GM18505 (cell line): ENCODE measurements at regions not wholly inside any gene's neighbourhood (a gene's known extent, or its start where the extent isn't known, plus 50 kb on each side); places are given as distances from the start of the nearest gene placed in this dataset.

Experiments used
- ATAC-seq: cut with Tn5 transposase; IDR thresholded peaks from one replicate; pipeline ENCODE4 v1.9.1; 2021; ENCODE audit not compliant: unreplicated experiment
- POLR2A ChIP-seq: IDR thresholded peaks from 4 replicates; pipeline ENCODE4 v1.6.1; 2011; ENCODE audit warnings: borderline replicate concordance; ENCODE audit not compliant: insufficient read depth, insufficient read length; ENCODE audit errors: extremely low read depth

DNA sequence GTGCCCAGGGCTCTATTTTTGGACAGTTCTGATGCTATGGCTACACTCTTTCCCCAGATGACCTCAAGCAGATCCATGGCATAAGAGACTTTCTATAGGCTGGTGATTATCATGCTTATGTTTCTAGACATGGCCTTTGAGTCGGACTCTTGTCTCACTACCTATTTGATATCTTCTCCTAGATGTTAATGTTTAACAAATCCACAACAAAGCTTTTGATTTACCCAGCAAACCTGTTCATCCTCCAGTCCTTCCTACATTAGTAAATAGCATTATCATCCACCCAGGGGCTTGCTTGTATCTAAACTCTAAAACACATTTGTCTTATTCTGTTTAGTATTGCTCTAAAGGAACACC lies 188.7 kb downstream of the CSNK2A3 start:
- TF ChIP-seq POLR2A: no peak

DNA sequence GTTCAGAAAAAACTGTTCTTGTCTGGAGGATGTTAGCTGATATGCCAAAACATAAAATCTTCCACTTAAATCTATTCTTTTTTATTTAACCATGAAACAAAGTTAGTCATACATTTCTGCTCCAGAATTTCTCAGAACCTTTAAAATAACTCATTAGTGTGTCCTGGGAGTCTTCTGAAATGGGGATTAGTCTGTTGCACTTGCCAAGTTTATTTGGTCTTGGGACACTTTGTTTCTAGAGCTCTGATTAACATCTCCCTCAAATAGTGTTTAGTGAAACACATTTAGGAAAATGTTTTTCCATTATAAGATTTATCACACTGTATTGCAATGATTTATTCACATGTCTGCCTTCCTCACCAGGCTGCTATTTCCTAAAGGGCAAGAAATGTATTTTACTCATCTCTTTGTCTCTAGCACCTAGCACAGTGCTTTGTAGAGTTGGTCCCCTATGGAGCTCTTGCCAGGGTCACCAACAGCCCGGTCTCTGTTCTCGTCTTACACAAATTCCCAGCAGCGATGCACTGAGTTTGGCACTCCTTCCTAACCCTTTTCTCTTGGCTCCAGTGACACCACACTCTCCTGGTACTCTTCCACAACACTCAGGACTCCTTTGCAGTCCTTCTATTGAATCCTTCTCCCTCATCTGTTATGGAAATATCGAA lies 189.2 kb downstream of the CSNK2A3 start:
- ATAC-seq: no peak
- TF ChIP-seq POLR2A: no peak

More for the DNA sequence above, 188.7 kb downstream of the CSNK2A3 start:
- no peak for ATAC-seq

DNA sequence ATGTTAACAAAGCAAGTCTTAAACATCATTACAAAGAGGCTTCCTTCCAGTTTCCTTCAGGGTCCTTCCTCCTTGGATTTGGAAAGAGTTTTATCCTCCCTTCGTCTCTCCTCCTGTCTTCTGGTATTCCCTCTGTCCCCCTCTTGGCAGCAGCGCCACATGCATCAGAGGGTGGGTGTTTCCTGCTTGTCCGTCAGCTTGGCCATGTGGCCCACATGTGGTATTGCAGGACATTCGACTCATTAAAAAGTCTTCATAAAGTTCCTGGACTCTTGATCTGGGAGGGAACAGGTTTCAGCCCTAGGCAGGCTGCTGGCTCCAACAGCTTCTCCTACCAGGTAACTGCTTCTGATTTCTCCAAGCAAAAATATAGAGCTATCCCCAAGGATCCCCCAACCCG lies 189.8 kb downstream of the CSNK2A3 start:
- no peak for ATAC-seq
- TF ChIP-seq POLR2A: no peak

DNA sequence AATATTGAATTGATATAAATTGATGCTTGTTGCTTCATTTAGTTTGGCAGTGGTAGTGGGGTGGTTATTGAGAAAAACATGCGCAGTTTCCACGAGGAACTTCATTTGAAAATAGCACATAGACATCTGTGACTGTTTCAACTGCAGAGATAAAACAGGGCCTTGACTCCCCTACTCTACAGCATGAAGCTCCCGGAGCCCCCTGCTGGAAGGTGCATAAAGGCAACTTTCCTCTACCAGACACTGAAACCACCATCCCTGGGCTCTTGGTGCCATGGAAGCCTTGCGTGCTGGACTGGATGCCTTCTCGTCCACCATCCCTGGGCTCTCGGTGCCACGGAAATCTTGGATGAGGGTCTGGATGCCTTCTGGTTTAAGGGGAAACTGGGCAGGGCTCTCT lies 195.9 kb downstream of the CSNK2A3 start:
- ATAC-seq: no peak
- no peak for TF ChIP-seq POLR2A

DNA sequence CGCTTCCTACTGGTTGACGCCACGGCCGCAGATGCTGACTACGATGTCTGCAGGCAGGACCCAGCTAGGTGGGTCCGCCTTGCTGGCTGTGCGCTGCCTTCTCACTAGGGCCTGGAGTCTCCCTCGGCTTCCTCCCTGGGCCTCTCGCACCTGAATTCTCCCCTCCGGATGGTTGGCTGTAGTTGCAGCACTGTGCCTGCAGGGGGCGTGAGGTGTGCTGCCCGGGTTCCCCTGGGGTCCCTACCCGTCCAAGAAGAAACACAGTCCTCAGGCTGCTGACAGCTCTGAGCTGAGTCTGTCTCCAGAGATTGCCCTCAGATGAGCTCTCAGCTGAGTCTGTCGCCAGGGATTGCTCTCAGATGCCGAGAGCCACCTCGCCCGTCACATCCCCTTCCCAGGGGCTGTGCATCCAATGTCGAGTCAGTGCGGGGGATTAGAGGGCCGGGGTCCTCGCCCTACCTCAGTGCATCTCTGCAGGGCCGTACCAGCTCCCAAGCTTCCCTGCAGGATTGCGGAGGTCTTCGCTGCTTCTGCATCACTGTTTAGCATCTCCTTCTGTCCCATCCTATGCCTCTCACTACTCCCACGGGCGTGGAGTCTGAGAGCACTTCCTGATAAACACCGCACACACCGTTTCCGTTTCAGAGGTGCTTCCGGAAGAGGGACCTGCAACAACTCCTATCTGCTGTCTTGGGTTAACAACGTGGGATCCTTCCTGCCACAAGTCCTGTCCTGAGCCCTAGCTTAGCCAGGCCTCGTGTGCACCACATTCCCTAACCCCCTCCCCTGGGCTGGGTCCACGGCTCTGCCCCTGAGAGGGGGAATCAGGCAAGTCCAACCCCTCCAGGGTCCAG lies 196.9 kb downstream of the CSNK2A3 start:
- TF ChIP-seq POLR2A: no peak
- ATAC-seq: no peak

DNA sequence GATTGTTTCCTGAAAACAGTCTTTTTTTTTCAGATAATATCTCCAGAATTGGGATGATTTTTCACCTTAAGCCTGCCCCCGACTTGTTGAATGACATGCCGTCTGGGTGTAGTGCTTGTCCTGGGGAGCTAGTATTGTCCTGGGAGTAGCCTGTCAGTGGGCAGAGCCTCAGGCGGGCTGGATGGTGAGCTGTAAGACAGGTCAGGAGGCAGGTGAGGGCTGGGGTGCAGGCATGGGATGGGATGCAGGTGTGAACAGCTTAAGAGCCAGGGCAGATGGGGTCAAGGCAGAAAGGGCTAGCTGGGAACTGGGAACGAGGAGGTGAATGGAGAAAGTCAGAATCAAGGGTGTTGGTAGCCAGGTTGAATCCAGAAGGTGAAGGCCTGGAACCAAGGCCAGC lies 200.2 kb downstream of the CSNK2A3 start:
- no peak for TF ChIP-seq POLR2A
- no peak for ATAC-seq

DNA sequence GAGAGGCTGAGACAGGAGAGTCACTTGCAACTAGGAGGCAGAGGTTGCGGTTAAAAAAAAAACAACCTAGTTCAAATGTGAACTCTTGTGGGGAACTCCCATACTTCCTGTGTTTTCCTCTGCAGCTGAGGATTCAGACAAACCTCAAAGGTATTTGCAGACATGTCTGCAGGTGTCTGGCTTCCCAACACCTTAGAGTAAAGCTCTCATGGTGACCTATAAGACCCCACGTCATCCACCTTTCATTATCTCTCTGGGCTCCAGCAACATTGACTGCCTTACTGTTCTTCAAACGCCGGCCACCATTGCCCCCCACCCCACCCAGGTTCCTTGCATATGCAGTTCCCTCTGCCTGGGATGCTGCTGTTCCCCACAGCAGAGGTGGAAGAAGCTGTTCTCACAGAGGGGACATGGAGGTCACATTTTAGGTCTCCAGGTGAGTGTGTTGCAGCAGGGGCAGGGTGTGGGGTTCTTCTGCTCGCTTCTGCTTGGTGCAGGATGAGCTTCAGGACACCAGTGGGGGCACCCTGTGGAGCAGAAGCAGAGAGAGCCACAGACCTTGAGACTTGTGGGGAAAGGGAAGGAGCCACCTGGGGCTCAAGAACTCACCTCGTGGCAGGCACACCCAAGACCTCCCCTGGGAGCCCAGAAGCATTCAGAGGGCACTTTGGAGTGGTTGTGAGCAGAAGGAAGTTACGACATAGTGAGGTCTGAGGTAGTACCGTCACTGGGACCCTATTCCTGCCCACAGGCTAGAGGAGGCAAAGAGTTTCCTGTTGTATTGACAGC lies 203.2 kb downstream of the CSNK2A3 start:
- no peak for ATAC-seq
- no peak for TF ChIP-seq POLR2A

DNA sequence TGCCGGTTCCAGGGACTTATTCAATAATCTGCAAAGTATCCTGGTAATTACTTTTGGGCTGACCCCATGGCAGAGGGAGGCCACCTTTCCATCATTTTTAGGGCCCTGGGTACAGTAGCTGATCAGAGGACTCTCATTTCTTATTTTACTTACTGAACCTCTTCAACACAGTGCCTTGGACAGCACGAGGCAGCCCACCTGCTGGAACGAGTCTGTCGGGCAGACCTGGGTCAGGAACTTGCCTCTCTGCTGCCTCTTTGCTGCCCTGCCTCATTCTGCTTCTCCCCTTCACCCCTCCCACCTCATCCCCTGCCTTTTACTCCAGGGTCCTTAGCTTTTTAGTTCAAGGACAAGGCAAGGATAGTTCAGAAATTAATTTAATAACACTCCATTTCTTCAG lies 204.5 kb downstream of the CSNK2A3 start:
- no peak for TF ChIP-seq POLR2A
- no peak for ATAC-seq

DNA sequence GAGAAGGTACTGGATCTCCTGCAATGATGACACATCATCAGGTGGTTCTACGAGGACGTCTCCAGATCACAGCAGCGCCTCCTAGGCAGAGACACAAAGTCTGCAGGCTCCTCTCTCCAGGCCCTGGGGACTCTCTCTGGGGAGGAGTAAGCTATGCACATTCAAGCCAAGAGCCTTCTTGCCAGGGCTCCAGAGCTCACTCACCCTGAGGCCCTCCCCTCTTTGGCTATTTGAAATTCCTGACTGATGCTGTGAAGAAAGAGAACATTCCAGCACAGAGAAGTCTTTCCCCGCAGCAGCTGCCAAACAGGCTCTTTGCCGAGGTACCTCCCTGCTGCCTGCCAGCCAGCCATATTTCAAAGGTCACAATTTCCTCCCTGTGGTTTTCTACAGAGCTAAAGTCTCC lies 204.9 kb downstream of the CSNK2A3 start:
- no peak for ATAC-seq
- TF ChIP-seq POLR2A: no peak

DNA sequence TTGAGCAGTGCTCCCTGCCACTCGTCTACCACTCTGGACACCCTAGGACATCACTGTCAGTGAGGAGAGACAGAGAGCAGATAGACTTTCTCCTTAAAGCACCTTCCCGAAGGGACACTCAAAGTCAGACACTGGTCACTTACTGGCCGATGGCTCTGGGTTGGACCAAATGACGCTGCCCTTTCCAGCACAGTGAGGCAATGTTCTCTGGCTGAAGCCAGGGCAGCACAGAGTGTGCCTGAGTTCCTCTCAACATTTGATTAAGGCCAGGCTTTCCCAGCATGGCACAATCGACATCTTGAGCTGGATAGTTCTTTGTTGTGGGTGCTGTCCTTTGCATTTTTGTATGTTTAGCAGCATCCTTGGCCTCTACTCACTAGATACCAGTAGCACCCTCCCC lies 206.2 kb downstream of the CSNK2A3 start:
- ATAC-seq: no peak

DNA sequence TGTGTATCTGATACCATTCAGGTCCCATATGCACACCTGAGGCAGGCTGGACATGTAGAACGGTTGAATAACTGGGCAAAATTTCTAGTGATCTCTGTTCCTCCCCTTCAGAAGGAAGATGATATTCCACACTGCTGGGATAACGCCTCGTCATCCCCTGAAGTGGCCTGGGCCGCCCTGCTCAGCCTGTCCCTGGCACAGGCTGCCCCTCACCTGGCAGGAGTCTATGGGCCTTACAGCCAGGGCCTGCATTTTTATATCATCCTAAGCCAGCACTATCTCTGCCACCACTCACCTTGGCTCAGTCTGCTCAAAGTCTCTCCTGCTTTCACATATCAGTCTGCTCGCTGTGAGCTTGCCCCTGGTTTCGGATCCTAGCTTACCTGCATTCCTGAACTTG lies 209.2 kb downstream of the CSNK2A3 start:
- ATAC-seq: no peak
- TF ChIP-seq POLR2A: no peak

More for the DNA sequence above, 206.2 kb downstream of the CSNK2A3 start:
- no peak for TF ChIP-seq POLR2A

DNA sequence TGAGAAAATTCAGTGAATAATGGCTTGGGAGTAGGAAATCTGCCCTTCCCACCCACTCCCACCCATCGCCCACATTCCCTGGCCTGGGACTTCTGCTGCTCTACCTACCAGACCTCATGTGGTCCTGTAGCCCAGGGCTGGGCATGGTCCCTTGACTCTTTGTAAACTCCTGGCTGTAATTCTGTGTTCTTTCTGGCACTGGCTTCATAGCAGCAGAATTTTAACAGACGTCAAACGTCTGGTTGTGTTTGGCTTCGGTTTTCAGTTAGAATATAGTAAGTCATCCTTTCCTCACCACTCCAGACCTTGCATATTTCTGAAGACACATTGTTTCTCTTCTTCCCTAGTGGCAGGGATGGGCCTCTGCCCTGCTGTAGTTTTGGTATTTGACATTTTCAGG lies 210.6 kb downstream of the CSNK2A3 start:
- TF ChIP-seq POLR2A: no peak
- no peak for ATAC-seq

DNA sequence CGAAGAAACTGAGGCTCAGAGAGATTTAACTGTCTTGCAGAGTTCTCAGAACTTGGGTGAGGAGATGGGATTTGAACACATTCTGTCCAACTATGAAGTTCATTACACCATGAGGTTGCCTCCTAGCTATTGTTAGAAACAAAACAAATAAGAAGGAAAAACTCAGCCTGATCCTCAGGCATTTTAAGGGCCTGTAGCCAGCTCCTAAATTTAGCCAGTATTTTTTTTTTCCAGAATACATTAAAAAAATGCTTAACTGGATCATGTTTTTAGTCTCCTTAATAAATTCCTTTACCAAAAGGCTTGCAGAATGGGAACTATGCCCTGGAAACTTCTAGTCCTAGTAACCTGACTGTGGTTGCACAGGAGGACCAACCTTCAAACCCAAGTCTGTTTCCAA lies 212.0 kb downstream of the CSNK2A3 start:
- no peak for ATAC-seq

More for the DNA sequence above, 212.0 kb downstream of the CSNK2A3 start:
- TF ChIP-seq POLR2A: no peak
